OCI-LY7 (cell line): ENCODE measurements at regions not wholly inside any gene's neighbourhood (a gene's known extent, or its start where the extent isn't known, plus 50 kb on each side); places are given as distances from the start of the nearest gene placed in this dataset.

Experiments
- EZH2phosphoT487 ChIP-seq: fragments of 200-600 bp; sonication (generic); IDR thresholded peaks from 2 replicates; pipeline ENCODE4 v1.6.1; 2018; ENCODE audit warnings: low read depth, borderline replicate concordance, mild to moderate bottlenecking, mixed run types, antibody characterized with exemption, low read length, moderate library complexity, mixed read lengths
- TF ChIP-seq, protein P1 (sequence below): fragments of 200-600 bp; sonication (generic); conservative IDR thresholded peaks from 2 replicates; pipeline ENCODE4 v1.5.1; 2014; ENCODE audit warnings: mild to moderate bottlenecking, antibody characterized with exemption, low read length, moderate library complexity, mixed read lengths

DNA sequence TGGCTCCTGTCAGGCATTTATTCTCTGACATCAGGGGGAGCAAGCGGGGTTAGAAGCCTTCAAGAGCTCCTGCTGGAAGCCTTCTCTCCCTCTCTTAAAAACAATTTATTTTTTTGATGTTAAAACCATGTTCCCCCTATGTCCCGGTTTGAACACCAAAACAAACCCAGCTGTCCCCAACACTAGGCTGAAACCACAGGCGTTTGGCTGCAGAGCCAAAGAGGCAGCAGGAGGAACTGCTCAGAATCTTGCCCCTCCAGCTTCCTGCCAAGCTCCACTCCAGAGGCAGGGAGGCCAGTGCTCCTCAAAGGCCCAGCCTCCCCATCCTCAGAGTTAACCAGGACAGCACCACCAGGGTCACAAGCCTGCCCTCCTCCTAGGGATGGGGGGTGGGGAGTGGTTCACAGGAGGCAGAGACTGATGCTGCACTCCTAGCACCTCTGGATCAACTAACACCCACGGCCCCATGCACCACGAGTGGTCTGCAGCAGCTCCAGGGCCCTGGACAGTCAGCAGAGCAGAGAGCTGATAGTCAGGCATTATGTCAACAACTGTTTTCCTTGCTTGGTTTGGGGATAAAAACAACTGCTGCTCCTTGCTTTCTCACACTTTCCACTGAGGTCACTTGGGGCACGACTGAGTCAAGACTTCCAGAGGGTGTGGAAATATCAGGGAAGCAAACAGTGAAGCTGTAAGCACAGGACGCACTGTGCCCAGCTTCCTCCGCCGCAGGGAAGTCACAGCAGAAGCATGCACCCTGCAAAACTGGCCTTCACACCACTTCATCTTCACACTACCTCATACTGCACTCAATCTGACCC lies 96.5 kb upstream of the ADRA1B start:
- TF ChIP-seq, protein P1, sequence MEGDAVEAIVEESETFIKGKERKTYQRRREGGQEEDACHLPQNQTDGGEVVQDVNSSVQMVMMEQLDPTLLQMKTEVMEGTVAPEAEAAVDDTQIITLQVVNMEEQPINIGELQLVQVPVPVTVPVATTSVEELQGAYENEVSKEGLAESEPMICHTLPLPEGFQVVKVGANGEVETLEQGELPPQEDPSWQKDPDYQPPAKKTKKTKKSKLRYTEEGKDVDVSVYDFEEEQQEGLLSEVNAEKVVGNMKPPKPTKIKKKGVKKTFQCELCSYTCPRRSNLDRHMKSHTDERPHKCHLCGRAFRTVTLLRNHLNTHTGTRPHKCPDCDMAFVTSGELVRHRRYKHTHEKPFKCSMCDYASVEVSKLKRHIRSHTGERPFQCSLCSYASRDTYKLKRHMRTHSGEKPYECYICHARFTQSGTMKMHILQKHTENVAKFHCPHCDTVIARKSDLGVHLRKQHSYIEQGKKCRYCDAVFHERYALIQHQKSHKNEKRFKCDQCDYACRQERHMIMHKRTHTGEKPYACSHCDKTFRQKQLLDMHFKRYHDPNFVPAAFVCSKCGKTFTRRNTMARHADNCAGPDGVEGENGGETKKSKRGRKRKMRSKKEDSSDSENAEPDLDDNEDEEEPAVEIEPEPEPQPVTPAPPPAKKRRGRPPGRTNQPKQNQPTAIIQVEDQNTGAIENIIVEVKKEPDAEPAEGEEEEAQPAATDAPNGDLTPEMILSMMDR: no peak
- no peak for TF ChIP-seq EZH2phosphoT487
